H1 (cell line): ENCODE measurements at regions not wholly inside any gene's neighbourhood (a gene's known extent, or its start where the extent isn't known, plus 50 kb on each side); places are given as distances from the start of the nearest gene placed in this dataset.

Source experiments
- CTCF ChIA-PET: fragments of 300-600 bp; sonication (Branson Sonifier 250); formaldehyde crosslinking; loops from one replicate; lab custom pipeline; 2021; ENCODE audit not compliant: partially characterized antibody; lab: Charles Lee
- POLR2A ChIA-PET: fragments of 300-600 bp; sonication (Branson Sonifier 250); formaldehyde crosslinking; loops from one replicate; lab custom pipeline; 2021; ENCODE audit warnings: inconsistent platforms; ENCODE audit not compliant: partially characterized antibody; lab: Charles Lee
- DNase-seq, 2 experiments: peaks; one replicate each; pipeline versions ENCODE4 v3.0.0 to v3.0.0-alpha.2; 2010 to 2022; ENCODE audit warnings: low spot score in 2 of 2, low read depth in 1 of 2, mixed read lengths in 1 of 2
- FAIRE-seq: peaks from 2 replicates; lab custom pipeline; 2011; peaks lifted over from hg19 to GRCh38; lab: Jason Lieb, UNC
- H2AFZ ChIP-seq: 2 replicates; pipeline ENCODE4 v1.8.1; 2012; ENCODE audit warnings: low read length, inconsistent platforms
- H2AK5ac ChIP-seq: 2 replicates; pipeline ENCODE4 v1.6.1; 2013; ENCODE audit warnings: low read depth, low read length
- H2BK120ac ChIP-seq: replicated peaks from 2 replicates; pipeline ENCODE3; 2013; ENCODE audit warnings: low read depth, low read length, inconsistent platforms
- H2BK12ac ChIP-seq: 2 replicates; pipeline ENCODE4 v1.6.1; 2013; ENCODE audit warnings: low read depth, low read length
- H2BK15ac ChIP-seq: 2 replicates; pipeline ENCODE4 v1.6.1; 2013; ENCODE audit warnings: low read length
- H2BK20ac ChIP-seq: 2 replicates; pipeline ENCODE4 v1.6.1; 2013; ENCODE audit warnings: low read length
- H2BK5ac ChIP-seq: 2 replicates; pipeline ENCODE4 v1.6.1; 2013; ENCODE audit warnings: low read depth, low read length
- H3K14ac ChIP-seq: 2 replicates; pipeline ENCODE4 v1.6.1; 2013; ENCODE audit warnings: inconsistent platforms; ENCODE audit not compliant: insufficient read length
- H3K18ac ChIP-seq: 2 replicates; pipeline ENCODE4 v1.6.1; 2013; ENCODE audit warnings: low read length; ENCODE audit errors: extremely low read depth
- H3K23ac ChIP-seq: 2 replicates; pipeline ENCODE4 v1.6.1; 2013; ENCODE audit warnings: inconsistent platforms; ENCODE audit not compliant: insufficient read length
- H3K23me2 ChIP-seq: 2 replicates; pipeline ENCODE4 v1.6.1; 2013; ENCODE audit warnings: low read depth, low read length
- H3K27ac ChIP-seq: 2 replicates; pipeline ENCODE4 v1.6.1; 2011; ENCODE audit warnings: low read depth, low read length, inconsistent platforms
- H3K27me3 ChIP-seq, 4 experiments: replicated peaks in 1 of 4; 1 replicate in 1 of 4; 2 replicates in 3 of 4; pipeline versions ENCODE4 v1.6.1 to v1.8.1; 2011 to 2013; ENCODE audit warnings: low read length in 3 of 4, mild to moderate bottlenecking in 3 of 4, inconsistent platforms in 2 of 4, mixed read lengths in 2 of 4, moderate library complexity in 1 of 4; ENCODE audit not compliant: control insufficient read depth in 3 of 4, insufficient read depth in 3 of 4; ENCODE audit errors: extremely low read depth in 1 of 4
- H3K36me3 ChIP-seq, 4 experiments: 2 replicates each; pipeline versions ENCODE4 v1.6.1 to v1.8.1; 2011 to 2013; ENCODE audit warnings: mild to moderate bottlenecking in 4 of 4, low read length in 3 of 4, moderate library complexity in 2 of 4, control low read depth in 1 of 4, inconsistent platforms in 1 of 4; ENCODE audit not compliant: insufficient read depth in 4 of 4, control insufficient read depth in 2 of 4
- H3K4ac ChIP-seq: replicated peaks from 2 replicates; pipeline ENCODE3; 2013; ENCODE audit warnings: low read length, low read depth, mixed read lengths, inconsistent platforms; ENCODE audit not compliant: insufficient read length
- H3K4me1 ChIP-seq, 4 experiments: replicated peaks in 1 of 4; 1 replicate in 1 of 4; 2 replicates in 3 of 4; pipeline versions ENCODE4 v1.6.1 to v1.8.1; 2011 to 2013; ENCODE audit warnings: low read length in 3 of 4, inconsistent platforms in 2 of 4, mixed read lengths in 1 of 4; ENCODE audit not compliant: insufficient read depth in 4 of 4, control insufficient read depth in 3 of 4
- H3K4me2 ChIP-seq, 2 experiments: 2 replicates each; pipeline versions ENCODE4 v1.6.1 to v1.8.1; 2011 to 2013; ENCODE audit warnings: low read depth in 2 of 2, low read length in 2 of 2, control low read depth in 1 of 2, inconsistent platforms in 1 of 2, mild to moderate bottlenecking in 1 of 2; ENCODE audit not compliant: insufficient read depth in 1 of 2
- H3K4me3 ChIP-seq, 4 experiments: fragments of 200-600, 300-600 bp in 1 of 4; sonication (generic), shearing (Covaris generic), sonication (Bioruptor Twin) in 1 of 4; 2 replicates each; pipeline versions ENCODE4 v1.5.1 to v1.8.1; 2011 to 2016; ENCODE audit warnings: low read length in 4 of 4, low read depth in 3 of 4, control low read depth in 2 of 4, inconsistent platforms in 2 of 4, mild to moderate bottlenecking in 2 of 4, mixed read lengths in 1 of 4, moderate library complexity in 1 of 4; ENCODE audit not compliant: insufficient read depth in 2 of 4; ENCODE audit errors: extremely low read depth in 1 of 4
- H3K56ac ChIP-seq: replicated peaks from 2 replicates; pipeline ENCODE3; 2013; ENCODE audit warnings: low read depth, mild to moderate bottlenecking, mixed read lengths, low read length, inconsistent platforms; ENCODE audit not compliant: insufficient read length
- H3K79me1 ChIP-seq: 2 replicates; pipeline ENCODE4 v1.6.1; 2013; ENCODE audit warnings: low read depth, low read length, control low read depth
- H3K79me2 ChIP-seq, 2 experiments: 2 replicates each; pipeline versions ENCODE4 v1.6.1 to v1.8.1; 2012 to 2013; ENCODE audit warnings: low read length in 2 of 2, mild to moderate bottlenecking in 2 of 2, inconsistent platforms in 1 of 2; ENCODE audit not compliant: insufficient read depth in 2 of 2, control insufficient read depth in 1 of 2
- H3K9ac ChIP-seq, 4 experiments: replicated peaks in 1 of 4; 1 replicate in 1 of 4; 2 replicates in 3 of 4; pipeline versions ENCODE4 v1.6.1 to v1.8.1; 2011 to 2013; ENCODE audit warnings: low read depth in 3 of 4, low read length in 3 of 4, control low read depth in 2 of 4, mild to moderate bottlenecking in 2 of 4, moderate library complexity in 2 of 4, inconsistent platforms in 1 of 4; ENCODE audit errors: extremely low read depth in 1 of 4
- H3K9me3 ChIP-seq, 2 experiments: 2 replicates each; pipeline versions ENCODE4 v1.6.1 to v1.8.1; 2012 to 2013; ENCODE audit warnings: mild to moderate bottlenecking in 2 of 2, moderate library complexity in 2 of 2, control low read depth in 1 of 2, inconsistent platforms in 1 of 2, low read depth in 1 of 2, low read length in 1 of 2, mixed read lengths in 1 of 2; ENCODE audit not compliant: insufficient read depth in 2 of 2
- H4K20me1 ChIP-seq, 2 experiments: replicated peaks in 1 of 2; 2 replicates each; pipeline versions ENCODE3 to v1.8.1; 2011 to 2013; ENCODE audit warnings: inconsistent platforms in 2 of 2, low read length in 2 of 2, mild to moderate bottlenecking in 1 of 2; ENCODE audit not compliant: insufficient read depth in 2 of 2, control insufficient read depth in 1 of 2
- H4K5ac ChIP-seq: 2 replicates; pipeline ENCODE4 v1.6.1; 2013; ENCODE audit warnings: low read length, low read depth, mixed read lengths, inconsistent platforms; ENCODE audit not compliant: insufficient read length
- H4K8ac ChIP-seq: 2 replicates; pipeline ENCODE4 v1.8.0; 2013; ENCODE audit warnings: mild to moderate bottlenecking, moderate library complexity, low read length, inconsistent platforms; ENCODE audit not compliant: insufficient read depth; ENCODE audit errors: extremely low read depth
- H4K91ac ChIP-seq: replicated peaks from 2 replicates; pipeline ENCODE3; 2013; ENCODE audit warnings: low read length, mixed read lengths, inconsistent platforms; ENCODE audit not compliant: insufficient read length
- CBX8 ChIP-seq: fragments of 300-800, 300-1000 bp; sonication (generic); IDR thresholded peaks from 2 replicates; pipeline ENCODE4 v1.7.1; 2016; ENCODE audit warnings: low read depth, low read length, borderline replicate concordance
- JUND ChIP-seq: IDR thresholded peaks from 2 replicates; pipeline ENCODE4 v1.6.1; 2011; ENCODE audit warnings: mild to moderate bottlenecking, improper control_type of control experiment, low read length
- RAD21 ChIP-seq, 2 experiments: IDR thresholded peaks in 1 of 2; conservative IDR thresholded peaks in 1 of 2; 2 replicates each; pipeline ENCODE4 v1.6.1; 2011; ENCODE audit warnings: low read depth in 2 of 2, low read length in 2 of 2, improper control_type of control experiment in 1 of 2, inconsistent platforms in 1 of 2, mild to moderate bottlenecking in 1 of 2, moderate library complexity in 1 of 2
- RBBP5 ChIP-seq: IDR thresholded peaks from 2 replicates; pipeline ENCODE4 v1.7.1; 2012; ENCODE audit warnings: low read depth, mild to moderate bottlenecking, inconsistent platforms, low read length, moderate library complexity, borderline replicate concordance
- RNF2 ChIP-seq: fragments of 200-900, 300-1000 bp; sonication (generic); IDR thresholded peaks from 2 replicates; pipeline ENCODE4 v1.7.1; 2016; ENCODE audit warnings: borderline replicate concordance, low read depth, mild to moderate bottlenecking, antibody characterized with exemption, low read length; ENCODE audit not compliant: poor library complexity, severe bottlenecking; ENCODE audit errors: missing control alignments
- SRF ChIP-seq: IDR thresholded peaks from 2 replicates; pipeline ENCODE4 v1.6.1; 2011; ENCODE audit warnings: mild to moderate bottlenecking, low read depth, low read length, moderate library complexity
- TAF7 ChIP-seq: optimal IDR thresholded peaks from 2 replicates; pipeline ENCODE3; 2011; ENCODE audit warnings: low read depth, mild to moderate bottlenecking, inconsistent platforms, low read length, moderate library complexity, borderline replicate concordance
- ZNF274 ChIP-seq: IDR thresholded peaks from 2 replicates; pipeline ENCODE4 v1.7.0; 2012; ENCODE audit warnings: low read length, borderline replicate concordance; ENCODE audit errors: extremely low read depth
- WGBS, 2 experiments: shearing (Covaris generic) in 1 of 2; methylation state at CpG; one replicate each; pipeline versions ENCODE4 v1.1.6 to v1.1.7; 2013 to 2015; ENCODE audit warnings: low lambda C conversion rate in 2 of 2, mixed read lengths in 2 of 2, inconsistent platforms in 1 of 2, low coverage in 1 of 2, missing lambda C conversion rate in 1 of 2; ENCODE audit not compliant: insufficient replicate concordance in 2 of 2, insufficient coverage in 1 of 2, insufficient read length in 1 of 2; ENCODE audit errors: extremely low coverage in 1 of 2, missing lambda C conversion rate in 1 of 2; 5-methylcytosine and 5-hydroxymethylcytosine counted together
- TF ChIP-seq, protein P1 (sequence below): IDR thresholded peaks from 2 replicates; pipeline ENCODE4 v1.6.1; 2012; ENCODE audit warnings: inconsistent platforms

GRCh38 chr16:51900221-51900780 lies 646.6 kb downstream of the TOX3 start:
- no peak for DNase-seq
- FAIRE-seq = no peak
- TF ChIP-seq, protein P1, sequence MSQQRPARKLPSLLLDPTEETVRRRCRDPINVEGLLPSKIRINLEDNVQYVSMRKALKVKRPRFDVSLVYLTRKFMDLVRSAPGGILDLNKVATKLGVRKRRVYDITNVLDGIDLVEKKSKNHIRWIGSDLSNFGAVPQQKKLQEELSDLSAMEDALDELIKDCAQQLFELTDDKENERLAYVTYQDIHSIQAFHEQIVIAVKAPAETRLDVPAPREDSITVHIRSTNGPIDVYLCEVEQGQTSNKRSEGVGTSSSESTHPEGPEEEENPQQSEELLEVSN = no peak
- TF ChIP-seq SRF (no peak), ZNF274 (no peak), JUND (no peak), RNF2 (no peak), RBBP5 (no peak), RAD21 (IDR thresholded peaks at IDR 0.05 in 1 of 2, conservative IDR thresholded peaks at IDR 0.05 in 1 of 2; ENCODE audit: low read depth in 2 of 2, low read length in 2 of 2) (no peak), CBX8 (no peak), TAF7 (no peak)

More at GRCh38 chr16:51900221-51900780, 646.6 kb downstream of the TOX3 start:
- Histone ChIP-seq H3K9ac (no peak overlapping the region), H3K4me2 (no peak overlapping the region), H3K9me3 (no peaks in the 10 kb centered on the region), H3K4me3 (no peak overlapping the region), H4K8ac (no peak overlapping the region), H4K91ac (no peak overlapping the region), H2AFZ (no peak overlapping the region), H3K18ac (no peak overlapping the region), H3K79me1 (no peaks in the 10 kb centered on the region), H2BK120ac (no peak overlapping the region), H2BK5ac (no peak overlapping the region), H4K20me1 (no peaks in the 10 kb centered on the region), H3K79me2 (no peaks in the 10 kb centered on the region), H2BK15ac (no peak overlapping the region), H3K4ac (no peak overlapping the region), H3K4me1 (peaks cover 0 to 4% (median under 1%) of the 10 kb centered on the region in 4 experiments; a peak in 2 of 7 replicates), H2BK12ac (no peak overlapping the region), H2BK20ac (no peak overlapping the region), H3K14ac (no peak overlapping the region), H3K23me2 (no peaks in the 10 kb centered on the region), H3K36me3 (no peaks in the 10 kb centered on the region), H3K27ac (no peak overlapping the region), H3K56ac (no peak overlapping the region), H2AK5ac (no peak overlapping the region), H4K5ac (no peak overlapping the region), H3K23ac (no peak overlapping the region), H3K27me3 (no peaks in the 10 kb centered on the region)
- ChIA-PET CTCF (interaction anchor here (0.6 to 2.3 kb wide), 3 partner anchors 13 to 82 kb away, joined by 3 to 7 read pairs (median 5); no protein-coding TSS in a partner anchor), POLR2A (no interaction called here)
- 92% methylated on average over 3 of the region's 3 CpGs; no CpG with 5 or more reads in 1 of the 2 experiments for WGBS, 2 experiments
